CD14-positive monocyte (primary cell): ENCODE measurements at regions not wholly inside any gene's neighbourhood (a gene's known extent, or its start where the extent isn't known, plus 50 kb on each side); places are given as distances from the start of the nearest gene placed in this dataset.

Source experiments
- DNase-seq, 3 donors: peaks; one replicate each; pipeline ENCODE4 v3.0.0-alpha.2; 2011 to 2022
- H2AFZ ChIP-seq: 2 replicates; pipeline ENCODE4 v1.6.0; 2012; ENCODE audit warnings: mild to moderate bottlenecking, low read depth, low read length, inconsistent platforms; ENCODE audit not compliant: insufficient read depth, poor library complexity, severe bottlenecking
- H3K27ac ChIP-seq, 2 donors: 1 replicate in 1 of 2; 2 replicates in 1 of 2; pipeline ENCODE4 v1.5.1; 2012 to 2013; ENCODE audit warnings: low read length in 2 of 2, control low read depth in 1 of 2, inconsistent platforms in 1 of 2, low read depth in 1 of 2, mild to moderate bottlenecking in 1 of 2
- H3K27me3 ChIP-seq, 2 donors: one replicate each; pipeline versions ENCODE4 v1.6.0 to v1.6.1; 2011 to 2013; ENCODE audit warnings: low read length in 2 of 2; ENCODE audit not compliant: control insufficient read depth in 2 of 2, insufficient read depth in 2 of 2
- H3K36me3 ChIP-seq, 2 donors: replicated peaks in 1 of 2; 1 replicate in 1 of 2; 2 replicates in 1 of 2; pipeline versions ENCODE4 v1.5.1 to v1.6.1; 2012 to 2013; ENCODE audit warnings: low read length in 2 of 2, control low read depth in 1 of 2, inconsistent platforms in 1 of 2, mild to moderate bottlenecking in 1 of 2; ENCODE audit not compliant: insufficient read depth in 2 of 2, control insufficient read depth in 1 of 2
- H3K4me1 ChIP-seq, 2 donors: 1 replicate in 1 of 2; 2 replicates in 1 of 2; pipeline versions ENCODE4 v1.5.1 to v1.6.1; 2012 to 2013; ENCODE audit warnings: low read length in 2 of 2, control low read depth in 1 of 2, inconsistent platforms in 1 of 2, mild to moderate bottlenecking in 1 of 2, moderate library complexity in 1 of 2; ENCODE audit not compliant: insufficient read depth in 2 of 2, control insufficient read depth in 1 of 2
- H3K4me2 ChIP-seq: replicated peaks from 2 replicates; pipeline ENCODE3; 2012; ENCODE audit warnings: low read length, moderate library complexity, mild to moderate bottlenecking; ENCODE audit not compliant: poor library complexity, severe bottlenecking; ENCODE audit errors: extremely low read depth
- H3K4me3 ChIP-seq, 3 experiments: fragments of 200-600 bp in 1 of 3; sonication (generic) in 1 of 3; replicated peaks in 1 of 3; 1 replicate in 2 of 3; 2 replicates in 1 of 3; pipeline ENCODE4 v1.5.1; 2011 to 2013; ENCODE audit warnings: low read length in 3 of 3, mild to moderate bottlenecking in 3 of 3, control low read depth in 2 of 3, low read depth in 2 of 3, inconsistent platforms in 1 of 3, moderate library complexity in 1 of 3
- H3K79me2 ChIP-seq: 2 replicates; pipeline ENCODE4 v1.6.0; 2012; ENCODE audit warnings: mild to moderate bottlenecking, control low read depth, inconsistent platforms, low read length, moderate library complexity; ENCODE audit not compliant: insufficient read depth
- H3K9ac ChIP-seq: 2 replicates; pipeline ENCODE4 v1.6.0; 2017; ENCODE audit warnings: low read length, mild to moderate bottlenecking; ENCODE audit not compliant: insufficient read depth, poor library complexity, severe bottlenecking
- H3K9me3 ChIP-seq, 2 donors: replicated peaks in 1 of 2; 1 replicate in 1 of 2; 2 replicates in 1 of 2; pipeline versions ENCODE4 v1.5.1 to v1.6.1; 2012 to 2013; ENCODE audit warnings: low read length in 2 of 2, control low read depth in 1 of 2; ENCODE audit not compliant: control insufficient read depth in 1 of 2, insufficient read depth in 1 of 2
- H4K20me1 ChIP-seq: 2 replicates; pipeline ENCODE4 v1.6.0; 2012; ENCODE audit warnings: mild to moderate bottlenecking, low read length, control low read depth, moderate library complexity; ENCODE audit not compliant: insufficient read depth
- H3K27ac Mint-ChIP-seq, 7 donors: one replicate each; pipeline ENCODE4 v1.8.0; 2020; ENCODE audit warnings: mild to moderate bottlenecking in 7 of 7, mixed read lengths in 7 of 7, moderate library complexity in 6 of 7, inconsistent platforms in 2 of 7
- H3K27me3 Mint-ChIP-seq, 3 donors: one replicate each; pipeline ENCODE4 v1.8.0; 2021 to 2022; ENCODE audit warnings: low read depth in 3 of 3, mild to moderate bottlenecking in 3 of 3, mixed read lengths in 3 of 3, moderate library complexity in 3 of 3, inconsistent platforms in 1 of 3
- H3K36me3 Mint-ChIP-seq, 2 donors: one replicate each; pipeline ENCODE4 v1.8.0; 2020; ENCODE audit warnings: mixed read lengths in 2 of 2, inconsistent platforms in 1 of 2, mild to moderate bottlenecking in 1 of 2
- H3K4me1 Mint-ChIP-seq: one replicate; pipeline ENCODE4 v1.8.0; 2020; ENCODE audit warnings: mild to moderate bottlenecking, mixed read lengths
- H3K4me3 Mint-ChIP-seq, 2 donors: one replicate each; pipeline ENCODE4 v1.8.0; 2020; ENCODE audit warnings: mild to moderate bottlenecking in 2 of 2, mixed read lengths in 2 of 2, moderate library complexity in 1 of 2
- H3K9me3 Mint-ChIP-seq, 7 donors: one replicate each; pipeline ENCODE4 v1.8.0; 2020 to 2022; ENCODE audit warnings: mixed read lengths in 7 of 7, mild to moderate bottlenecking in 6 of 7, moderate library complexity in 6 of 7, inconsistent platforms in 2 of 7
- WGBS: methylation state at CpG from one replicate; pipeline ENCODE4 v1.1.5; 2013; ENCODE audit warnings: missing lambda C conversion rate; ENCODE audit not compliant: insufficient coverage; 5-methylcytosine and 5-hydroxymethylcytosine counted together
- intact Hi-C, 2 donors: fragments of 100-400 bp; cut with micrococcal nuclease; formaldehyde crosslinking; loops; one replicate each; pipeline versions ENCODE4 v1.15.0 to v1.15.1; 2023
- TF ChIP-seq, protein P1 (sequence below): fragments of 200-600 bp; IDR thresholded peaks from one replicate; pipeline ENCODE4 v1.8.0; 2022; ENCODE audit warnings: antibody characterized with exemption, mild to moderate bottlenecking

DNA sequence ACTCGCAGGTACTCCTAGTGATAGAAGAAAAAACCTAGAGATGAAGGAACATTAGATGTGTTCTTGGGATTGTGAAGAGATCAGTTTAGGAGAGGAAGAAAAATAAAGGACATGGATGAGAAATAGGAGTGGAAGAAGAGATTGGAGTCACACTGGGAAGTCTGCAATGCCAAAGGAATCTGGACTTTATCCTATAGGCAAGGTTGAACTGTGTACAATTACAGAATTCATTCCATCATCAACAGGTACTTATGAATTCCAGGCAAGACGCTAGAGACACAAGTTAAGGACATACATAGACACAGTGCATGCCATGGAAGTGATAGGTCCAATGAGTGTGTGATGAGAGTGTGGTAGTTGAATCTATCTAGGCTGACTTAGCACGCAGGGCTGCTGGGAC lies 101.3 kb downstream of the EDN1 start:
- DNase-seq, result no peak
- no peak overlapping the region for H3K4me3 Mint-ChIP-seq
- intact Hi-C loops, result no loop called here
- TF ChIP-seq, protein P1, sequence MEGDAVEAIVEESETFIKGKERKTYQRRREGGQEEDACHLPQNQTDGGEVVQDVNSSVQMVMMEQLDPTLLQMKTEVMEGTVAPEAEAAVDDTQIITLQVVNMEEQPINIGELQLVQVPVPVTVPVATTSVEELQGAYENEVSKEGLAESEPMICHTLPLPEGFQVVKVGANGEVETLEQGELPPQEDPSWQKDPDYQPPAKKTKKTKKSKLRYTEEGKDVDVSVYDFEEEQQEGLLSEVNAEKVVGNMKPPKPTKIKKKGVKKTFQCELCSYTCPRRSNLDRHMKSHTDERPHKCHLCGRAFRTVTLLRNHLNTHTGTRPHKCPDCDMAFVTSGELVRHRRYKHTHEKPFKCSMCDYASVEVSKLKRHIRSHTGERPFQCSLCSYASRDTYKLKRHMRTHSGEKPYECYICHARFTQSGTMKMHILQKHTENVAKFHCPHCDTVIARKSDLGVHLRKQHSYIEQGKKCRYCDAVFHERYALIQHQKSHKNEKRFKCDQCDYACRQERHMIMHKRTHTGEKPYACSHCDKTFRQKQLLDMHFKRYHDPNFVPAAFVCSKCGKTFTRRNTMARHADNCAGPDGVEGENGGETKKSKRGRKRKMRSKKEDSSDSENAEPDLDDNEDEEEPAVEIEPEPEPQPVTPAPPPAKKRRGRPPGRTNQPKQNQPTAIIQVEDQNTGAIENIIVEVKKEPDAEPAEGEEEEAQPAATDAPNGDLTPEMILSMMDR, result no peak
- H3K4me1 ChIP-seq, result peaks cover 2 to 9% of the 10 kb centered on the region in 2 donors
- H3K27me3 ChIP-seq, result no peaks in the 10 kb centered on the region
- no peak overlapping the region for H3K9ac ChIP-seq
- H3K4me2 ChIP-seq, result no peak overlapping the region
- H3K4me3 ChIP-seq, result no peak overlapping the region
- whole genome bisulfite sequencing, result 50% methylated on average over 2 of the region's 3 CpGs
- peaks cover 0 to 2% (median 0%) of the 10 kb centered on the region in 3 donors for H3K27me3 Mint-ChIP-seq
- H3K79me2 ChIP-seq, result no peaks in the 10 kb centered on the region
- peaks cover 0 to 5% (median 0%) of the 10 kb centered on the region in 7 donors for H3K9me3 Mint-ChIP-seq
- H4K20me1 ChIP-seq, result no peaks in the 10 kb centered on the region
- H3K36me3 Mint-ChIP-seq, result no peaks in the 10 kb centered on the region
- no peaks in the 10 kb centered on the region for H3K9me3 ChIP-seq
- no peak overlapping the region for H2AFZ ChIP-seq
- H3K36me3 ChIP-seq, result no peaks in the 10 kb centered on the region
- H3K4me1 Mint-ChIP-seq, result peaks cover 2% of the 10 kb centered on the region
- no peak overlapping the region for H3K27ac Mint-ChIP-seq
- H3K27ac ChIP-seq, result no peak overlapping the region

DNA sequence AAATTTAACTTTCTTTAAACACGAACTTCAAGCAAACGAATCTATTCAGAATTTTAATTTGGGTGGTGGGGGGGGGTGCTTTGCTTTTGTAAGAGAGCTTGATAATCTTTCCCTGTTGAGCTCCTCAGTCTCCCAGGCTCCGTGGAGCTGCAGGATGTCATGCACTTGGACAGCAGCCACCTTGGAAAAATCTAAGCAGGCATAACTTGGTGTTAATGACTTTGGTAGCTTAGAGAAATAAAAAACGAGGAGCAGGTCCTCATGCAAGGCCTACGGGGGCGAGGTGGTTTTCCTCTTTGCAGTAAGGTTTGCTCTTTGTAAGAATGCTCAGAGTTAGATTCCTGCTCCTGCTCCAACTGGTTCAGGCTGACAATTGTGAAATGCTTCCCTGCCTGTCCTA lies 102.3 kb downstream of the EDN1 start:
- Mint-ChIP-seq H3K9me3 (peaks cover 0 to 5% (median 0%) of the 10 kb centered on the region in 7 donors), H3K27me3 (peaks cover 0 to 2% (median 0%) of the 10 kb centered on the region in 3 donors), H3K4me1 (peaks cover 2% of the 10 kb centered on the region), H3K36me3 (no peaks in the 10 kb centered on the region), H3K27ac (peak overlapping the region in 1 of 7 donors; percentile 1), H3K4me3 (no peak overlapping the region)
- intact Hi-C loops, result no loop called here
- Histone ChIP-seq H3K9me3 (no peaks in the 10 kb centered on the region), H3K9ac (no peak overlapping the region), H3K36me3 (no peaks in the 10 kb centered on the region), H3K27me3 (no peaks in the 10 kb centered on the region), H3K4me3 (no peak overlapping the region), H3K79me2 (no peaks in the 10 kb centered on the region), H3K4me2 (no peak overlapping the region), H4K20me1 (no peaks in the 10 kb centered on the region), H3K4me1 (peaks cover 2 to 9% of the 10 kb centered on the region in 2 donors), H2AFZ (no peak overlapping the region), H3K27ac (no peak overlapping the region)
- no peak for DNase-seq
- 88% methylated on average over 4 of the region's 6 CpGs for WGBS
- TF ChIP-seq, protein P1, result no peak
